CD14-positive monocyte (primary cell): ENCODE measurements at regions not wholly inside any gene's neighbourhood (a gene's known extent, or its start where the extent isn't known, plus 50 kb on each side); places are given as distances from the start of the nearest gene placed in this dataset.

ENCODE experiments used
- DNase-seq, 3 donors: peaks; one replicate each; pipeline ENCODE4 v3.0.0-alpha.2; 2011 to 2022
- H2AFZ ChIP-seq: 2 replicates; pipeline ENCODE4 v1.6.0; 2012; ENCODE audit warnings: mild to moderate bottlenecking, low read depth, low read length, inconsistent platforms; ENCODE audit not compliant: insufficient read depth, poor library complexity, severe bottlenecking
- H3K27ac ChIP-seq, 2 donors: 1 replicate in 1 of 2; 2 replicates in 1 of 2; pipeline ENCODE4 v1.5.1; 2012 to 2013; ENCODE audit warnings: low read length in 2 of 2, control low read depth in 1 of 2, inconsistent platforms in 1 of 2, low read depth in 1 of 2, mild to moderate bottlenecking in 1 of 2
- H3K27me3 ChIP-seq, 2 donors: one replicate each; pipeline versions ENCODE4 v1.6.0 to v1.6.1; 2011 to 2013; ENCODE audit warnings: low read length in 2 of 2; ENCODE audit not compliant: control insufficient read depth in 2 of 2, insufficient read depth in 2 of 2
- H3K36me3 ChIP-seq, 2 donors: replicated peaks in 1 of 2; 1 replicate in 1 of 2; 2 replicates in 1 of 2; pipeline versions ENCODE4 v1.5.1 to v1.6.1; 2012 to 2013; ENCODE audit warnings: low read length in 2 of 2, control low read depth in 1 of 2, inconsistent platforms in 1 of 2, mild to moderate bottlenecking in 1 of 2; ENCODE audit not compliant: insufficient read depth in 2 of 2, control insufficient read depth in 1 of 2
- H3K4me1 ChIP-seq, 2 donors: 1 replicate in 1 of 2; 2 replicates in 1 of 2; pipeline versions ENCODE4 v1.5.1 to v1.6.1; 2012 to 2013; ENCODE audit warnings: low read length in 2 of 2, control low read depth in 1 of 2, inconsistent platforms in 1 of 2, mild to moderate bottlenecking in 1 of 2, moderate library complexity in 1 of 2; ENCODE audit not compliant: insufficient read depth in 2 of 2, control insufficient read depth in 1 of 2
- H3K4me2 ChIP-seq: replicated peaks from 2 replicates; pipeline ENCODE3; 2012; ENCODE audit warnings: low read length, moderate library complexity, mild to moderate bottlenecking; ENCODE audit not compliant: poor library complexity, severe bottlenecking; ENCODE audit errors: extremely low read depth
- H3K4me3 ChIP-seq, 3 experiments: fragments of 200-600 bp in 1 of 3; sonication (generic) in 1 of 3; replicated peaks in 1 of 3; 1 replicate in 2 of 3; 2 replicates in 1 of 3; pipeline ENCODE4 v1.5.1; 2011 to 2013; ENCODE audit warnings: low read length in 3 of 3, mild to moderate bottlenecking in 3 of 3, control low read depth in 2 of 3, low read depth in 2 of 3, inconsistent platforms in 1 of 3, moderate library complexity in 1 of 3
- H3K79me2 ChIP-seq: 2 replicates; pipeline ENCODE4 v1.6.0; 2012; ENCODE audit warnings: mild to moderate bottlenecking, control low read depth, inconsistent platforms, low read length, moderate library complexity; ENCODE audit not compliant: insufficient read depth
- H3K9ac ChIP-seq: 2 replicates; pipeline ENCODE4 v1.6.0; 2017; ENCODE audit warnings: low read length, mild to moderate bottlenecking; ENCODE audit not compliant: insufficient read depth, poor library complexity, severe bottlenecking
- H3K9me3 ChIP-seq, 2 donors: replicated peaks in 1 of 2; 1 replicate in 1 of 2; 2 replicates in 1 of 2; pipeline versions ENCODE4 v1.5.1 to v1.6.1; 2012 to 2013; ENCODE audit warnings: low read length in 2 of 2, control low read depth in 1 of 2; ENCODE audit not compliant: control insufficient read depth in 1 of 2, insufficient read depth in 1 of 2
- H4K20me1 ChIP-seq: 2 replicates; pipeline ENCODE4 v1.6.0; 2012; ENCODE audit warnings: mild to moderate bottlenecking, low read length, control low read depth, moderate library complexity; ENCODE audit not compliant: insufficient read depth
- H3K27ac Mint-ChIP-seq, 7 donors: one replicate each; pipeline ENCODE4 v1.8.0; 2020; ENCODE audit warnings: mild to moderate bottlenecking in 7 of 7, mixed read lengths in 7 of 7, moderate library complexity in 6 of 7, inconsistent platforms in 2 of 7
- H3K27me3 Mint-ChIP-seq, 3 donors: one replicate each; pipeline ENCODE4 v1.8.0; 2021 to 2022; ENCODE audit warnings: low read depth in 3 of 3, mild to moderate bottlenecking in 3 of 3, mixed read lengths in 3 of 3, moderate library complexity in 3 of 3, inconsistent platforms in 1 of 3
- H3K36me3 Mint-ChIP-seq, 2 donors: one replicate each; pipeline ENCODE4 v1.8.0; 2020; ENCODE audit warnings: mixed read lengths in 2 of 2, inconsistent platforms in 1 of 2, mild to moderate bottlenecking in 1 of 2
- H3K4me1 Mint-ChIP-seq: one replicate; pipeline ENCODE4 v1.8.0; 2020; ENCODE audit warnings: mild to moderate bottlenecking, mixed read lengths
- H3K4me3 Mint-ChIP-seq, 2 donors: one replicate each; pipeline ENCODE4 v1.8.0; 2020; ENCODE audit warnings: mild to moderate bottlenecking in 2 of 2, mixed read lengths in 2 of 2, moderate library complexity in 1 of 2
- H3K9me3 Mint-ChIP-seq, 7 donors: one replicate each; pipeline ENCODE4 v1.8.0; 2020 to 2022; ENCODE audit warnings: mixed read lengths in 7 of 7, mild to moderate bottlenecking in 6 of 7, moderate library complexity in 6 of 7, inconsistent platforms in 2 of 7
- WGBS: methylation state at CpG from one replicate; pipeline ENCODE4 v1.1.5; 2013; ENCODE audit warnings: missing lambda C conversion rate; ENCODE audit not compliant: insufficient coverage; 5-methylcytosine and 5-hydroxymethylcytosine counted together
- intact Hi-C, 2 donors: fragments of 100-400 bp; cut with micrococcal nuclease; formaldehyde crosslinking; loops; one replicate each; pipeline versions ENCODE4 v1.15.0 to v1.15.1; 2023
- TF ChIP-seq, protein P1 (sequence below): fragments of 200-600 bp; IDR thresholded peaks from one replicate; pipeline ENCODE4 v1.8.0; 2022; ENCODE audit warnings: antibody characterized with exemption, mild to moderate bottlenecking

- H3K9me3 ChIP-seq, result peaks cover 25 to 26% of the 10 kb centered on the region in 2 donors
- no peaks in the 10 kb centered on the region for H3K4me1 Mint-ChIP-seq
- no peak overlapping the region for H3K4me3 Mint-ChIP-seq
- peaks cover 24 to 56% (median 35%) of the 10 kb centered on the region in 7 donors for H3K9me3 Mint-ChIP-seq
- H3K4me2 ChIP-seq, result no peak overlapping the region
- WGBS, result no CpG with 5 or more reads among the region's 3 CpGs
- H3K36me3 ChIP-seq, result peaks cover 0 to 7% of the 10 kb centered on the region in 2 donors
- no peaks in the 10 kb centered on the region for H3K27me3 ChIP-seq
- TF ChIP-seq, protein P1, sequence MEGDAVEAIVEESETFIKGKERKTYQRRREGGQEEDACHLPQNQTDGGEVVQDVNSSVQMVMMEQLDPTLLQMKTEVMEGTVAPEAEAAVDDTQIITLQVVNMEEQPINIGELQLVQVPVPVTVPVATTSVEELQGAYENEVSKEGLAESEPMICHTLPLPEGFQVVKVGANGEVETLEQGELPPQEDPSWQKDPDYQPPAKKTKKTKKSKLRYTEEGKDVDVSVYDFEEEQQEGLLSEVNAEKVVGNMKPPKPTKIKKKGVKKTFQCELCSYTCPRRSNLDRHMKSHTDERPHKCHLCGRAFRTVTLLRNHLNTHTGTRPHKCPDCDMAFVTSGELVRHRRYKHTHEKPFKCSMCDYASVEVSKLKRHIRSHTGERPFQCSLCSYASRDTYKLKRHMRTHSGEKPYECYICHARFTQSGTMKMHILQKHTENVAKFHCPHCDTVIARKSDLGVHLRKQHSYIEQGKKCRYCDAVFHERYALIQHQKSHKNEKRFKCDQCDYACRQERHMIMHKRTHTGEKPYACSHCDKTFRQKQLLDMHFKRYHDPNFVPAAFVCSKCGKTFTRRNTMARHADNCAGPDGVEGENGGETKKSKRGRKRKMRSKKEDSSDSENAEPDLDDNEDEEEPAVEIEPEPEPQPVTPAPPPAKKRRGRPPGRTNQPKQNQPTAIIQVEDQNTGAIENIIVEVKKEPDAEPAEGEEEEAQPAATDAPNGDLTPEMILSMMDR, result no peak
- no peak for DNase-seq
- H4K20me1 ChIP-seq, result no peaks in the 10 kb centered on the region
- H3K36me3 Mint-ChIP-seq, result peaks cover 4 to 5% of the 10 kb centered on the region in 2 donors
- no peak overlapping the region for H2AFZ ChIP-seq
- no peak overlapping the region for H3K4me3 ChIP-seq
- H3K27me3 Mint-ChIP-seq, result peaks cover 0 to 1% (median 0%) of the 10 kb centered on the region in 3 donors
- no peaks in the 10 kb centered on the region for H3K79me2 ChIP-seq
- intact Hi-C loops, result no loop called here
- no peak overlapping the region for H3K27ac ChIP-seq
- no peaks in the 10 kb centered on the region for H3K4me1 ChIP-seq
- no peak overlapping the region for H3K9ac ChIP-seq
- H3K27ac Mint-ChIP-seq, result no peak overlapping the region
Measured at GRCh38 chrX:63453571-63453970, 102.4 kb upstream of the SPIN4 start.

GRCh38 chrX:63441717-63442116 is 90.6 kb upstream of the SPIN4 start:
- no peaks in the 10 kb centered on the region for H4K20me1 ChIP-seq
- no peak for DNase-seq
- H3K4me1 Mint-ChIP-seq, result no peaks in the 10 kb centered on the region
- H3K9me3 ChIP-seq, result no peaks in the 10 kb centered on the region
- no peak overlapping the region for H2AFZ ChIP-seq
- H3K4me3 Mint-ChIP-seq, result no peak overlapping the region
- H3K27me3 ChIP-seq, result no peaks in the 10 kb centered on the region
- H3K36me3 ChIP-seq, result no peaks in the 10 kb centered on the region
- intact Hi-C loops, result no loop called here
- peaks cover 0 to 2% of the 10 kb centered on the region in 2 donors for H3K36me3 Mint-ChIP-seq
- peaks cover 3 to 10% (median 7%) of the 10 kb centered on the region in 7 donors for H3K9me3 Mint-ChIP-seq
- no peak overlapping the region for H3K9ac ChIP-seq
- no peaks in the 10 kb centered on the region for H3K4me1 ChIP-seq
- H3K27me3 Mint-ChIP-seq, result no peaks in the 10 kb centered on the region
- H3K79me2 ChIP-seq, result no peaks in the 10 kb centered on the region
- no peak overlapping the region for H3K27ac Mint-ChIP-seq
- 80% methylated on average over 1 of the region's 2 CpGs for WGBS
- no peak overlapping the region for H3K4me3 ChIP-seq
- no peak overlapping the region for H3K27ac ChIP-seq
- H3K4me2 ChIP-seq, result no peak overlapping the region
- TF ChIP-seq, protein P1, result no peak
